Right lobe of liver (tissue), 6 donors: ENCODE measurements at regions not wholly inside any gene's neighbourhood (a gene's known extent, or its start where the extent isn't known, plus 50 kb on each side); places are given as distances from the start of the nearest gene placed in this dataset.
"Not testable (repeated sequence)": the region's sequence is repeated elsewhere in the genome, so short reads cannot be mapped to it uniquely, and the experiment has no call there.

Experiments used
- ATAC-seq, 4 donors: fragments of 200-7000 bp; cut with Tn5 transposase; one replicate each; pipeline ENCODE4 v1.9.1; 2020; ENCODE audit warnings: mild to moderate bottlenecking in 4 of 4, moderate library complexity in 4 of 4
- DNase-seq, 3 donors: peaks; one replicate each; pipeline ENCODE4 v3.0.0-alpha.2; 2020
- H3K27ac ChIP-seq, 3 donors: fragments of 200-600 bp; one replicate each; pipeline ENCODE4 v1.8.0; 2022
- H3K27me3 ChIP-seq, 2 donors: fragments of 200-600 bp; one replicate each; pipeline ENCODE4 v1.8.0; 2022
- H3K36me3 ChIP-seq, 4 donors: fragments of 200-600 bp; sonication (generic) in 1 of 4; one replicate each; pipeline versions ENCODE4 v1.5.1 to v1.8.0; 2017 to 2022; ENCODE audit warnings: control low read depth in 1 of 4
- H3K4me1 ChIP-seq, 4 donors: fragments of 200-600 bp; sonication (generic) in 1 of 4; one replicate each; pipeline versions ENCODE4 v1.5.1 to v1.8.0; 2017 to 2022; ENCODE audit warnings: control low read depth in 1 of 4
- H3K4me3 ChIP-seq, 3 donors: fragments of 200-600 bp; one replicate each; pipeline ENCODE4 v1.8.0; 2022
- H3K9me3 ChIP-seq, 4 donors: fragments of 200-600 bp; sonication (generic) in 1 of 4; one replicate each; pipeline versions ENCODE4 v1.5.1 to v1.8.0; 2017 to 2022; ENCODE audit warnings: control low read depth in 1 of 4
- CTCF ChIP-seq, 4 donors: fragments of 200-600 bp in 3 of 4; fragments of 450-650 bp in 1 of 4; IDR thresholded peaks; one replicate each; pipeline versions ENCODE4 v1.5.1 to v1.8.0; 2016 to 2022; ENCODE audit warnings: antibody characterized with exemption in 4 of 4, mild to moderate bottlenecking in 2 of 4
- POLR2A ChIP-seq: fragments of 450-650 bp; IDR thresholded peaks from one replicate; pipeline ENCODE4 v1.6.1; 2017; ENCODE audit warnings: antibody characterized with exemption, mild to moderate bottlenecking
- WGBS: methylation state at CpG from one replicate; pipeline ENCODE4 v1.1.6; 2018; ENCODE audit warnings: low coverage, low lambda C conversion rate; ENCODE audit not compliant: insufficient coverage; ENCODE audit errors: missing lambda C conversion rate; 5-methylcytosine and 5-hydroxymethylcytosine counted together
- intact Hi-C, 2 donors: fragments of 100-400 bp; cut with DNase I; formaldehyde crosslinking; loops; one replicate each; pipeline versions ENCODE4 v1.11.2 to v1.14.1; 2022
- donor health status: DM: no; HTN: yes; CAD: no.
- donor health status: DM: no; HTN: no; CAD: no.
- donor health status: DM: no; HTN: no; CAD: no.
- donor health status: DM: no; HTN: yes; CAD: no.
- donor health status: DM: no; HTN: yes; CAD: no.

GRCh38 chr1:221044538-221044937 is 165.3 kb downstream of the HLX start:
- intact Hi-C loops: no loop called here

GRCh38 chr1:221045151-221045550 is 165.9 kb downstream of the HLX start:
- intact Hi-C loops: no loop called here

More at GRCh38 chr1:221044538-221044937, 165.3 kb downstream of the HLX start:
- Histone ChIP-seq H3K4me1 (peaks cover 0 to 8% (median 0%) of the 10 kb centered on the region in 4 donors), H3K36me3 (no peaks in the 10 kb centered on the region), H3K27ac (no peak overlapping the region), H3K27me3 (no peaks in the 10 kb centered on the region), H3K9me3 (no peaks in the 10 kb centered on the region), H3K4me3 (no peak overlapping the region)
- no peak for DNase-seq
- TF ChIP-seq POLR2A (no peak), CTCF (IDR thresholded peaks at IDR 0.05) (no peak)
- ATAC-seq: no peak

GRCh38 chr1:221045842-221046831 is 166.9 kb downstream of the HLX start:
- H3K4me1 ChIP-seq: peaks cover 0 to under 1% (median 0%) of the 10 kb centered on the region in 4 donors
- intact Hi-C loops: no loop called here
- no peak overlapping the region for H3K27ac ChIP-seq
- no peak for DNase-seq
- peak; percentile 46 to 80 (median 62) for ATAC-seq
- WGBS: 58% methylated on average over 5 of the region's 5 CpGs
- no peak overlapping the region for H3K4me3 ChIP-seq
- H3K9me3 ChIP-seq: no peaks in the 10 kb centered on the region
- H3K27me3 ChIP-seq: no peaks in the 10 kb centered on the region
- TF ChIP-seq POLR2A (no peak), CTCF (IDR thresholded peaks at IDR 0.05) (no peak)
- no peaks in the 10 kb centered on the region for H3K36me3 ChIP-seq

More at GRCh38 chr1:221045151-221045550, 165.9 kb downstream of the HLX start:
- WGBS: 62% methylated on average over 3 of the region's 3 CpGs
- no peak overlapping the region for H3K4me3 ChIP-seq
- no peaks in the 10 kb centered on the region for H3K9me3 ChIP-seq
- TF ChIP-seq POLR2A (no peak), CTCF (IDR thresholded peaks at IDR 0.05) (no peak)
- H3K4me1 ChIP-seq: peaks cover 0 to 8% (median 0%) of the 10 kb centered on the region in 4 donors
- H3K36me3 ChIP-seq: no peaks in the 10 kb centered on the region
- DNase-seq (no peak), ATAC-seq (no peak)
- H3K27ac ChIP-seq: no peak overlapping the region
- H3K27me3 ChIP-seq: no peaks in the 10 kb centered on the region

GRCh38 chr1:221051391-221051790 is 172.1 kb downstream of the HLX start:
- H3K36me3 ChIP-seq, DNase-seq, H3K27ac ChIP-seq, H3K4me1 ChIP-seq, H3K27me3 ChIP-seq, ATAC-seq, H3K4me3 ChIP-seq, intact Hi-C loops, H3K9me3 ChIP-seq: not testable (repeated sequence)
- WGBS: 58% methylated on average over 4 of the region's 4 CpGs

GRCh38 chr1:221053889-221054288 is 174.6 kb downstream of the HLX start:
- Histone ChIP-seq H3K9me3 (no peaks in the 10 kb centered on the region), H3K36me3 (no peaks in the 10 kb centered on the region), H3K4me3 (no peak overlapping the region), H3K27me3 (no peaks in the 10 kb centered on the region), H3K4me1 (peaks cover 0 to 8% (median 0%) of the 10 kb centered on the region in 4 donors), H3K27ac (no peak overlapping the region)
- 31% methylated on average over 3 of the region's 4 CpGs for WGBS
- peak; percentile 86 to 96 (median 92) for ATAC-seq
- no peak for DNase-seq
- intact Hi-C loops: no loop called here
- TF ChIP-seq POLR2A: no peak
- no peak for TF ChIP-seq CTCF (IDR thresholded peaks at IDR 0.05)
